KMS-11 (cell line): ENCODE measurements at regions not wholly inside any gene's neighbourhood (a gene's known extent, or its start where the extent isn't known, plus 50 kb on each side); places are given as distances from the start of the nearest gene placed in this dataset.

ENCODE experiments used
- H2AFZ ChIP-seq: fragments of 200-600 bp; sonication (generic); 2 replicates; pipeline ENCODE4 v1.6.1; 2016; ENCODE audit warnings: antibody characterized with exemption, mixed run types, low read depth
- H3K27ac ChIP-seq: fragments of 200-600 bp; sonication (generic); 2 replicates; pipeline ENCODE4 v1.6.1; 2016; ENCODE audit warnings: mild to moderate bottlenecking, mixed run types
- H3K27me3 ChIP-seq: fragments of 200-600 bp; sonication (generic); 2 replicates; pipeline ENCODE4 v1.6.1; 2017; ENCODE audit warnings: mild to moderate bottlenecking, low read depth, mixed run types, moderate library complexity; ENCODE audit not compliant: insufficient read depth
- H3K36me3 ChIP-seq: fragments of 200-600 bp; sonication (generic); 2 replicates; pipeline ENCODE4 v1.6.1; 2017; ENCODE audit warnings: mild to moderate bottlenecking, mixed run types; ENCODE audit not compliant: insufficient read depth
- H3K4me1 ChIP-seq: fragments of 200-600 bp; sonication (generic); 2 replicates; pipeline ENCODE4 v1.6.1; 2016; ENCODE audit warnings: mild to moderate bottlenecking, low read depth, mixed run types; ENCODE audit not compliant: poor library complexity, severe bottlenecking
- H3K4me2 ChIP-seq: fragments of 200-600 bp; sonication (generic); 2 replicates; pipeline ENCODE4 v1.7.0; 2016; ENCODE audit warnings: mild to moderate bottlenecking, mixed run types
- H3K4me3 ChIP-seq: fragments of 200-600 bp; sonication (generic); IDR thresholded peaks from 2 replicates; pipeline ENCODE4 v1.6.1; 2017; ENCODE audit warnings: low read depth, low read length, mixed read lengths; ENCODE audit not compliant: insufficient read depth
- H3K79me2 ChIP-seq: fragments of 200-600 bp; sonication (generic); 2 replicates; pipeline ENCODE4 v1.6.1; 2016; ENCODE audit warnings: low read depth, mixed run types; ENCODE audit not compliant: insufficient read depth
- H3K9ac ChIP-seq: fragments of 200-600 bp; sonication (generic); 2 replicates; pipeline ENCODE4 v1.6.1; 2016; ENCODE audit warnings: mild to moderate bottlenecking, mixed run types
- H4K20me1 ChIP-seq: fragments of 200-600 bp; sonication (generic); 2 replicates; pipeline ENCODE4 v1.6.1; 2016; ENCODE audit warnings: mild to moderate bottlenecking, mixed run types; ENCODE audit not compliant: insufficient read depth
- TF ChIP-seq, protein P1 (sequence below): fragments of 200-600 bp; sonication (generic); conservative IDR thresholded peaks from 2 replicates; pipeline ENCODE4 v1.6.1; 2017; ENCODE audit warnings: low read depth, mild to moderate bottlenecking, antibody characterized with exemption, low read length, moderate library complexity, mixed read lengths

GRCh38 chr20:24095756-24096155 lies 107.2 kb upstream of the GGTLC1 start:
- Histone ChIP-seq H3K9ac (no peak overlapping the region), H3K27me3 (no peaks in the 10 kb centered on the region), H3K4me2 (no peak overlapping the region), H4K20me1 (no peaks in the 10 kb centered on the region), H3K4me3 (no peak overlapping the region), H3K79me2 (no peaks in the 10 kb centered on the region), H3K27ac (no peak overlapping the region), H3K36me3 (no peaks in the 10 kb centered on the region), H2AFZ (no peak overlapping the region), H3K4me1 (peaks cover 5% of the 10 kb centered on the region)
- TF ChIP-seq, protein P1, sequence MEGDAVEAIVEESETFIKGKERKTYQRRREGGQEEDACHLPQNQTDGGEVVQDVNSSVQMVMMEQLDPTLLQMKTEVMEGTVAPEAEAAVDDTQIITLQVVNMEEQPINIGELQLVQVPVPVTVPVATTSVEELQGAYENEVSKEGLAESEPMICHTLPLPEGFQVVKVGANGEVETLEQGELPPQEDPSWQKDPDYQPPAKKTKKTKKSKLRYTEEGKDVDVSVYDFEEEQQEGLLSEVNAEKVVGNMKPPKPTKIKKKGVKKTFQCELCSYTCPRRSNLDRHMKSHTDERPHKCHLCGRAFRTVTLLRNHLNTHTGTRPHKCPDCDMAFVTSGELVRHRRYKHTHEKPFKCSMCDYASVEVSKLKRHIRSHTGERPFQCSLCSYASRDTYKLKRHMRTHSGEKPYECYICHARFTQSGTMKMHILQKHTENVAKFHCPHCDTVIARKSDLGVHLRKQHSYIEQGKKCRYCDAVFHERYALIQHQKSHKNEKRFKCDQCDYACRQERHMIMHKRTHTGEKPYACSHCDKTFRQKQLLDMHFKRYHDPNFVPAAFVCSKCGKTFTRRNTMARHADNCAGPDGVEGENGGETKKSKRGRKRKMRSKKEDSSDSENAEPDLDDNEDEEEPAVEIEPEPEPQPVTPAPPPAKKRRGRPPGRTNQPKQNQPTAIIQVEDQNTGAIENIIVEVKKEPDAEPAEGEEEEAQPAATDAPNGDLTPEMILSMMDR: no peak

DNA sequence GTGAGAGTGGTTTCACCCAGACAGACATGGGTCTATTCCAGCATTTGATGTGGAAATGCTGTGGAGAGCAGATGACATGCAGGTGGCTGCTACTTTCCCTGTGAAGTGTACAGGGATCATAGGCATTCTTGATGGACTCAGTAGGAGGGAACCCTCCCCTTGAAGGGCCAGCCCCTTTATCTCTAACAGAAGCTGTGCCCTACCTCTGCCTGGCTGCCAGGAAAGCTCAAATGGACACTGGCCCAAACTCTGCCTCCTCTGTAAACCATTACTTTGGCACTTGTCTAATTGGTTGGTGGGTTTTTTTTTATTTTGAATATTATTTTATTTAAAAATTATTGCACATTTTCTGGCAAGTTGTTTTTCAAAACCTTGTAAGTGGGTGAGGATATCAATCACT lies 106.7 kb upstream of the GGTLC1 start:
- TF ChIP-seq, protein P1: no peak
- Histone ChIP-seq H3K9ac (no peak overlapping the region), H4K20me1 (no peaks in the 10 kb centered on the region), H3K27ac (no peak overlapping the region), H3K4me1 (peaks cover 5% of the 10 kb centered on the region), H3K36me3 (no peaks in the 10 kb centered on the region), H3K4me2 (no peak overlapping the region), H3K4me3 (no peak overlapping the region), H3K79me2 (no peaks in the 10 kb centered on the region), H2AFZ (no peak overlapping the region), H3K27me3 (no peaks in the 10 kb centered on the region)

DNA sequence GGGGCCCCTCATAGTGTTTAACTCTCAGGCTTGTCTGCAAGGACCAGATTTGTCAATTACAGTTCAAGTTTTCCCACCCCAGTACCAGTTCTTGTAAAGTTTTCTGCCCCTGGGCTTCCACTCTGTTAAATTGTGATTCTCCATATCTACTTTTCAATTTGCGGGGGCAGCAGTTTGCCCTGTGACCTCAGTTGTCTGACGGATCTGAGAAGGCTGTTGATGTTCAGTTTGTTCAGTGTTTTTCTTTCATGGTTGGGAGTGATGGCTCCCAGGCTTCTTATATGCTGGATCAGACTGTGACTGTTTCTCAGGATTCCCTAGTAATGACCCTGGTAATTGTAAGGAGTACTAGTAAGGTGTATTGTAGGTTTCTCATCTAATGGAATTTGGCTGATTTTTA lies 101.0 kb upstream of the GGTLC1 start:
- Histone ChIP-seq H3K4me3 (no peak overlapping the region), H3K9ac (no peak overlapping the region), H3K79me2 (no peaks in the 10 kb centered on the region), H3K4me2 (no peak overlapping the region), H2AFZ (no peak overlapping the region), H3K27me3 (no peaks in the 10 kb centered on the region), H3K27ac (no peak overlapping the region), H3K36me3 (no peaks in the 10 kb centered on the region), H3K4me1 (no peaks in the 10 kb centered on the region), H4K20me1 (no peaks in the 10 kb centered on the region)
- TF ChIP-seq, protein P1: no peak

- Histone ChIP-seq H3K4me2 (no peak overlapping the region), H3K79me2 (no peaks in the 10 kb centered on the region), H3K36me3 (no peaks in the 10 kb centered on the region), H3K27ac (no peak overlapping the region), H3K4me1 (no peaks in the 10 kb centered on the region), H4K20me1 (no peaks in the 10 kb centered on the region), H2AFZ (no peak overlapping the region), H3K4me3 (no peak overlapping the region), H3K27me3 (no peaks in the 10 kb centered on the region), H3K9ac (no peak overlapping the region)
- TF ChIP-seq, protein P1: no peak
These were observed 97.5 kb upstream of the GGTLC1 start for GRCh38 chr20:24086121-24086520.
